ENCODE measurements at regions not wholly inside any gene's neighbourhood (a gene's known extent, or its start where the extent isn't known, plus 50 kb on each side); places are given as distances from the start of the nearest gene placed in this dataset.
"Not testable (repeated sequence)": the region's sequence is repeated elsewhere in the genome, so short reads cannot be mapped to it uniquely, and the experiment has no call there.

GRCh38 chr9:107584186-107584585 is 94.6 kb upstream of the KLF4 start:
- Histone ChIP-seq H3K4me1 (peaks cover 20 to 37% (median 22%) of the 10 kb centered on the region in 4 donors), H3K4me3 (no peak overlapping the region), H3K36me3 (no peaks in the 10 kb centered on the region), H3K27ac (no peak overlapping the region), H3K27me3 (no peaks in the 10 kb centered on the region), H3K9me3 (no peaks in the 10 kb centered on the region)
- no peak for DNase-seq
- 76 to 81% (median 78%) methylated on average over 5 of the region's 5 CpGs for WGBS, 5 donors
- intact Hi-C loops (cut with DNase I; ENCODE audit: low total_unique reads), result no loop called here
- TF ChIP-seq POLR2AphosphoS5 (IDR thresholded peaks at IDR 0.05) (no peak), EP300 (IDR thresholded peaks at IDR 0.05) (no peak), POLR2A (IDR thresholded peaks at IDR 0.05) (no peak)
- TF ChIP-seq, protein P1, sequence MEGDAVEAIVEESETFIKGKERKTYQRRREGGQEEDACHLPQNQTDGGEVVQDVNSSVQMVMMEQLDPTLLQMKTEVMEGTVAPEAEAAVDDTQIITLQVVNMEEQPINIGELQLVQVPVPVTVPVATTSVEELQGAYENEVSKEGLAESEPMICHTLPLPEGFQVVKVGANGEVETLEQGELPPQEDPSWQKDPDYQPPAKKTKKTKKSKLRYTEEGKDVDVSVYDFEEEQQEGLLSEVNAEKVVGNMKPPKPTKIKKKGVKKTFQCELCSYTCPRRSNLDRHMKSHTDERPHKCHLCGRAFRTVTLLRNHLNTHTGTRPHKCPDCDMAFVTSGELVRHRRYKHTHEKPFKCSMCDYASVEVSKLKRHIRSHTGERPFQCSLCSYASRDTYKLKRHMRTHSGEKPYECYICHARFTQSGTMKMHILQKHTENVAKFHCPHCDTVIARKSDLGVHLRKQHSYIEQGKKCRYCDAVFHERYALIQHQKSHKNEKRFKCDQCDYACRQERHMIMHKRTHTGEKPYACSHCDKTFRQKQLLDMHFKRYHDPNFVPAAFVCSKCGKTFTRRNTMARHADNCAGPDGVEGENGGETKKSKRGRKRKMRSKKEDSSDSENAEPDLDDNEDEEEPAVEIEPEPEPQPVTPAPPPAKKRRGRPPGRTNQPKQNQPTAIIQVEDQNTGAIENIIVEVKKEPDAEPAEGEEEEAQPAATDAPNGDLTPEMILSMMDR (IDR thresholded peaks at IDR 0.05), result no peak

GRCh38 chr9:107577140-107577776 is 87.7 kb upstream of the KLF4 start:
- 72 to 88% (median 80%) methylated on average over 5 of the region's 5 CpGs for WGBS, 5 donors
- H3K36me3 ChIP-seq, result no peaks in the 10 kb centered on the region
- H3K4me3 ChIP-seq, result no peak overlapping the region
- H3K27me3 ChIP-seq, result no peaks in the 10 kb centered on the region
- no peak for TF ChIP-seq POLR2AphosphoS5 (IDR thresholded peaks at IDR 0.05)
- no peak for TF ChIP-seq POLR2A (IDR thresholded peaks at IDR 0.05)
- TF ChIP-seq EP300 (IDR thresholded peaks at IDR 0.05), result no peak
- TF ChIP-seq, protein P1 (IDR thresholded peaks at IDR 0.05), result no peak
- H3K27ac ChIP-seq, result peak overlapping the region in 1 of 5 donors; percentile 14
- intact Hi-C loops (cut with DNase I; ENCODE audit: low total_unique reads), result no loop called here
- H3K9me3 ChIP-seq, result no peaks in the 10 kb centered on the region
- no peaks in the 10 kb centered on the region for H3K4me1 ChIP-seq
- DNase-seq, result no peak

DNA sequence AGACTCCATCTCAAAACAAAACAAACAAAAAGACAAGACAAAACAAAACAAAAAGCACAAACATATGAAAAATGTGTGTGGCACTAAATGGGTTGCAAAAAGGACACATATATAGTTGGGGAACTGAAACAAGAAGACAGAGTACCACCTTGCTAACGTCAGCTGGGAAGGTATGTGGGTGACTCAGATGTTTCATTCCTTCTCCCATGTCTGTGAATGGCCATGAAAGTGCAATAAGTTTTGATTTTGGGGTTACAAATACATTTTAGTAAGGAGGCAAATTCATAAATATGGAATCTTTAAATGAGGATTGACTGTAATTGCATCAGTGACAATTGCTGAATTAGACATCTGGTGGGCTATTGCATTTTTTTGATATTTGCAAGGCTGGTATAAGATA is 81.6 kb upstream of the KLF4 start:
- no peak for TF ChIP-seq POLR2AphosphoS5 (IDR thresholded peaks at IDR 0.05)
- TF ChIP-seq, protein P1 (IDR thresholded peaks at IDR 0.05), result no peak
- no peak for TF ChIP-seq POLR2A (IDR thresholded peaks at IDR 0.05)
- TF ChIP-seq EP300 (IDR thresholded peaks at IDR 0.05), result no peak
- DNase-seq, result no peak
- intact Hi-C loops (cut with DNase I; ENCODE audit: low total_unique reads), result no loop called here
- Histone ChIP-seq H3K36me3 (no peaks in the 10 kb centered on the region), H3K9me3 (no peaks in the 10 kb centered on the region), H3K4me3 (no peak overlapping the region), H3K27me3 (no peaks in the 10 kb centered on the region), H3K27ac (no peak overlapping the region), H3K4me1 (peaks cover 0 to 8% (median 0%) of the 10 kb centered on the region in 4 donors)
- 67 to 88% (median 72%) methylated on average over 1 of the region's 1 CpG for WGBS, 5 donors

DNA sequence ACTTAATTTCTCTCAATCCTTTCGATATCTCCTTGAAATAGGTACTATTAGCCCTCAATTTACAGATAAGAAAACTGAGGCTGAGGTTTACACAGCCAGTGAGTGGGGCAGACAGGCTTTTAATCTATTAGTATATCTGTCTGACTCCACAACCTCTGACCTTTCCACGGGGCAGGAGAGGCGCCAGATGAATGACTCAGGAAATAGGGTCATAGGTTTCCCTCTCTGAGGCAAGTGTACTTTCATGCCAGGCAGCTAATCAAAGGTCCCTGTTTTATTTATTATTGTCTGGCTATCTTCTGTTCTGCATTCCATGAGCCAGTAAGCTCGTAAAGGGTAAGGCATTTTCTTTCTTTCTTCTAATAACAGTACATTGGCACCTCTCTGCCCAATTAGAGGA is 79.6 kb upstream of the KLF4 start:
- Histone ChIP-seq H3K4me3 (no peak overlapping the region), H3K36me3 (no peaks in the 10 kb centered on the region), H3K27ac (no peak overlapping the region), H3K9me3 (no peaks in the 10 kb centered on the region), H3K4me1 (peaks cover 0 to 8% (median 0%) of the 10 kb centered on the region in 4 donors), H3K27me3 (no peaks in the 10 kb centered on the region)
- WGBS, 5 donors, result 22 to 43% (median 37%) methylated on average over 4 of the region's 4 CpGs
- DNase-seq, result no peak
- intact Hi-C loops (cut with DNase I; ENCODE audit: low total_unique reads), result no loop called here
- TF ChIP-seq, protein P1 (IDR thresholded peaks at IDR 0.05), result no peak
- peak in 1 of 3 donors; percentile 17 for TF ChIP-seq POLR2AphosphoS5 (IDR thresholded peaks at IDR 0.05)

DNA sequence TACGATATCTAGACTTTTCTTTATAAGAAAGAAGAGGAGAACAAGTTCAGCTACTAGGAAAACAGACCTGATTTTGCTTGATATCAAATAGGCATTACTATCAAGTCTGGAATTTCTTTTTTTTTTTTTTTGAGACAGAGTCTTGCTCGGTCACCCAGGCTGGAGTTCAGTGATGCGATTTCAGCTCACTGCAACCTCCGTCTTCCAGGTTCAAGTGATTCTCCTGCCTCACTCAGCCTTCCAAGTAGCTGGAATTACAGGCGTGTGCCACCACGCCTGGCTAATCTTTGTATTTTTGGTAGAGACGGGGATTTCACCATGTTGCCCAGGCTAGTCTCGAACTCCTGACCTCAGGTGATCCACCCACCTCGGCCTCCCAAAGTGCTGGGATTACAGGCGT is 78.8 kb upstream of the KLF4 start:
- H3K27ac ChIP-seq; H3K36me3 ChIP-seq; H3K9me3 ChIP-seq; H3K27me3 ChIP-seq; H3K4me3 ChIP-seq; DNase-seq; intact Hi-C loops (cut with DNase I; ENCODE audit: low total_unique reads); H3K4me1 ChIP-seq: not testable (repeated sequence)
- WGBS, 5 donors, result 90 to 96% (median 93%) methylated on average over 10 of the region's 10 CpGs
